ENCODE measurements at regions not wholly inside any gene's neighbourhood (a gene's known extent, or its start where the extent isn't known, plus 50 kb on each side); places are given as distances from the start of the nearest gene placed in this dataset.
A peak's percentile ranks its signal among the peaks of the same experiment; 100 is the strongest.
"Not testable (repeated sequence)": the region's sequence is repeated elsewhere in the genome, so short reads cannot be mapped to it uniquely, and the experiment has no call there.

- Mint-ChIP-seq H3K27ac (peak overlapping the region; percentile 7), H3K9me3 (no peaks in the 10 kb centered on the region), H3K4me3 (no peak overlapping the region), H3K4me1 (ENCODE audit: low read depth) (peaks cover 5% of the 10 kb centered on the region), H3K27me3 (peaks cover 4% of the 10 kb centered on the region), H3K36me3 (ENCODE audit: low read depth) (no peaks in the 10 kb centered on the region)
Observed at GRCh38 chr10:4902571-4903011, 60.6 kb upstream of the AKR1C1 start.

GRCh38 chr10:4903126-4903525, 60.1 kb upstream of the AKR1C1 start:
- H3K27me3 Mint-ChIP-seq; H3K36me3 Mint-ChIP-seq (ENCODE audit: low read depth); H3K27ac Mint-ChIP-seq; H3K4me1 Mint-ChIP-seq (ENCODE audit: low read depth); H3K4me3 Mint-ChIP-seq; H3K9me3 Mint-ChIP-seq: not testable (repeated sequence)

GRCh38 chr10:4903675-4904074, 59.5 kb upstream of the AKR1C1 start:
- not testable (repeated sequence) for H3K27ac Mint-ChIP-seq; H3K4me1 Mint-ChIP-seq (ENCODE audit: low read depth); H3K9me3 Mint-ChIP-seq; H3K27me3 Mint-ChIP-seq; H3K4me3 Mint-ChIP-seq; H3K36me3 Mint-ChIP-seq (ENCODE audit: low read depth)

- Mint-ChIP-seq H3K27ac (no peak overlapping the region), H3K4me1 (ENCODE audit: low read depth) (no peaks in the 10 kb centered on the region), H3K27me3 (peaks cover 7% of the 10 kb centered on the region), H3K36me3 (ENCODE audit: low read depth) (no peaks in the 10 kb centered on the region), H3K9me3 (no peaks in the 10 kb centered on the region), H3K4me3 (no peak overlapping the region)
Observed at GRCh38 chr10:4909118-4909517, 54.1 kb upstream of the AKR1C1 start.

All from stimulated activated naive CD8-positive, alpha-beta T cell treated with anti-CD3 and anti-CD28 coated beads, Interleukin-15, Interleukin-2, amounts not matched to agents 100 ng/mL and 50 ng/mL, for 24 hours (primary cell).